Stimulated activated CD4-positive, alpha-beta T cell treated with anti-CD3 and anti-CD28 coated beads, Interleukin-2, amount 100 ng/mL, for 4 hours (primary cell): ENCODE measurements at regions not wholly inside any gene's neighbourhood (a gene's known extent, or its start where the extent isn't known, plus 50 kb on each side); places are given as distances from the start of the nearest gene placed in this dataset.

Experiments used
- DNase-seq: peaks from one replicate; pipeline ENCODE4 v3.0.0-alpha.2; 2020; ENCODE audit warnings: low read depth

GRCh38 chr9:8188723-8189407 is 389.3 kb upstream of the DMAC1 start:
- no peak for DNase-seq

DNA sequence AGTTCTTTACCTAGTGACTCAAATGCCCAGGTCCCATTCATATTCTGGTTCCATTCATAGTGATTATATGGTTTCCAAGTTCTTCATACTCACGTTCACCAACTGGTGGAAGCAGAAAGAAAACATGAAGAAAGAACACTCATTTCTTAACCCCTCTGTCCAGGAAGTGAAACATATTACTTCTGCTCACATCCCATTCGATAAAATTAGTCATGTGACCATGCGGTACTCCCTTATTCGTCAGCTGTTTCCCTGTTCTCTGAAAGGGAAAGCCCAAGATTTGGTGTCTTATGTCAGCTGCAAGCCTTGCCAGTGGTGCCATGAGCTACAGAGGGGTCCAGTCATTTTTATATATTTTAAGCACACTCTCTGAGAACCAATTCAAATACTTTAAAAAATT is 387.0 kb upstream of the DMAC1 start:
- DNase-seq = no peak

DNA sequence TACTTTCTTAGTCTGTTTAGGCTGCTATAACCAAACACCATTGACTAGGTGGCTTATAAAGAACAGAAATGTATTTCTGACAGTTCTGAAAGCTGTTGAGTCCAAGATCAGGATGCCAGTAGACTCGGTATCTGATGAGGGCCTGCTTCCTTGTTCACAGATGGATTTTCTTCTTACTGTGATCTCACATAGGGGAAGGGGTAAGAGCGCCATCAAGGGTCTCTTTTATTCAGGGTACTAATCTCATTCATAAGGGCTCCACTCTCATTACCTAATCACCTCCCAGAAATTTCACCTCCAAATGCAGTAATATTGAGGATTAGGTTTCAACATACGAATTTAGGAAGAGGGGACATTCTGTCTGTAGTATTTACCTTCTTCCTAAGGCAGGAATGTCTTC is 384.0 kb upstream of the DMAC1 start:
- no peak for DNase-seq

GRCh38 chr9:8179381-8180053 is 379.9 kb upstream of the DMAC1 start:
- no peak for DNase-seq

GRCh38 chr9:8172000-8172399 is 372.4 kb upstream of the DMAC1 start:
- DNase-seq = no peak

GRCh38 chr9:8168916-8169438 is 369.4 kb upstream of the DMAC1 start:
- no peak for DNase-seq

GRCh38 chr9:8160787-8161186 is 361.2 kb upstream of the DMAC1 start:
- no peak for DNase-seq

DNA sequence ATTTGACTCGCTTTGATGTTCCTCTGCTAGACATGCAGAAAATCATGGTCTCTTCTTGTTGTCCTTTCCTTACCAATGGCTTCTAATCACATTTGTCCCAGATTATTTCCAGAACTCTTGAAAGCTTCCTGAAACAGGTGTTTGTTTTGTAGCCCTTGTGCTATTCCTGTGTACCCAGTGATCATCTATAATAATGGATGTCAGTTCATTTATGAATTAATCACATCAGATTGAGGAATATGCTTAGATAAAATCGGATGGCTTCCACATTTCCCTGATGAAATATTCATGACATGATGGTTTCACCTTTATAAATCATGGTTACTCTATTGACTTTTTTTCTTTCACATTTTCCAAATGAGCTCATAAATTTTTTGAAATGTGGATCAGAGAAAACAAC is 359.0 kb upstream of the DMAC1 start:
- no peak for DNase-seq

DNA sequence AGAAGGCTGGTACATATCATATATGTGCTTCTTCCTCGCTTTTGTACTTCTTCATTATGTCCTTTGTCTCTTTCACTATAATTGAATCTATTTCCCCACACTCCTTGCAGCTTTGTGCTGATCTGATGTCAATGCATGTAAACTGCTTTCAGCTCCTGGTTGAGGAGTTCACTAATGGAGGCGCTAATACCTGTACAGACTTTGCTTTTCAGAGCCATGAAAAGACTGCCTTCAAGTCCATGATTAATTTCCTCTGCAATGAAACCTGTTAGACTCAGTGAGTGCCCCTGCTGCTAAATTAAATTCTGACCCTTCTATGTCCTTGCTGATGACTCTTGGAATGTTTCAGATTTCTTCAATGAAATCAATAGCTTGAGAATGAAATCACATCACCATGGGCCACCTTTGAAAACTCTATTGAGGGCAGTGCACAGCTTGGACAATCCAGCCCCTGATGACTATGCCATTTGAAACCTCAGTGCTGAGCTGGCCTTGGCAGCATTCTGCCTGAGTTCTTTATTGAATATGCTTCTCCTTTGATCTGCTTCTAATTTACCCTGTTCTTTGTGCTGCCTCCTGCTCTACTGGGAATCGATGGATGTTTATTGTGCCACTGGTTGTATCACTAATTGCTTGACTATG is 358.2 kb upstream of the DMAC1 start:
- DNase-seq = no peak

DNA sequence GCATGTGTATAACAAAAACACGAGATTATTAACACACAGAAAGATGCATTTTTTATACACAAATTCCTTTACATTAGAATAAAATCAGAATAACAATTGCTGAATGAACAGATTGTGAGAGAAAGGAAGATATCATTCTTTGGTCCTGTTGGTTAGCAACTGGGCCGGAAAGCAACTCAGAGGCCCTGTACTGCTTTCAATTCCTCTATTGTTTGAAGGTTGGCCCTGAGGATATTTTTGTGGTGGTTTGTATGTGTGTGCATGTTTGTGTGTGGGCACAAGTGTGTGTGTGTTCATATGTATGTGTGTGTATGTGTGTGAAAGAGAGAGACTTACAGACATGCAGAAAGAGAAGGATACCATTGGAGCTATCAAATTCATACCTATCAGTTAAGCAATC is 356.8 kb upstream of the DMAC1 start:
- DNase-seq = no peak

GRCh38 chr9:8155706-8156105 is 356.1 kb upstream of the DMAC1 start:
- DNase-seq = no peak

DNA sequence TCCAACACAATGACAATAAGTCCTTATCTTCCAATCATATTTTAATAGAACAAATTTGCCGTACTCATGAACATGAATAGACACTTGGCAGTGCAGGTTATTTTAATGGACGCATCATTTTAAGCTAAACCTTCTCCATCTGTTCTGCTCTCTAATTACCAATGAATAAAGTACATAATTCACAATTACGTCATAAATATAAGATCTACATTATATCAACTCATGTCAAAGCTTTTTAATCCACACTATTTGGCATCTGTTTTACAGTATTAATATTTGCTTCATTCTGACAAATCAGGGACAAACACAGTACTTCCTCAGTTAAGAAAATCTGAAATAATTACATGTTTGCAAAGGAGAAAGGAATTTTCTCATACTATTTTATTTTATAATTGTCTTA is 344.1 kb upstream of the DMAC1 start:
- no peak for DNase-seq

DNA sequence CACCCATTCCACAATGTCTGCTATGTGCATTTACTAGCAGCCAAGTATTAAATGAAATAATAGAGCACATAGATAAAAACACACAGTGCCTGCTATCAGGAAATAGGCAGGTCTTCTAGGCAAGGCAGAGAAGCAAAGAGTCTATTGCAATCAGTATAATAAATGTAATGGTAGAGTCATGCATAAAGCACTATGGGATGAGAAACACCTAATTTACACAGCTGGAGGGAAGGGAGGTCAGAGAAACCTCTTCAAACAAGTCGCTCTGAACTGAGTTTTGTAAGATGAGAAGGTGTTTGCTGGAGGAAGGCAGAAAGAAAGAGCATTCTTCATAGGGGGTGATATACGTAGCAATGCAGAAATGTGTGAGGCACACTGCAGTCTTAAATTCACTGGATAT is 341.0 kb upstream of the DMAC1 start:
- no peak for DNase-seq

DNA sequence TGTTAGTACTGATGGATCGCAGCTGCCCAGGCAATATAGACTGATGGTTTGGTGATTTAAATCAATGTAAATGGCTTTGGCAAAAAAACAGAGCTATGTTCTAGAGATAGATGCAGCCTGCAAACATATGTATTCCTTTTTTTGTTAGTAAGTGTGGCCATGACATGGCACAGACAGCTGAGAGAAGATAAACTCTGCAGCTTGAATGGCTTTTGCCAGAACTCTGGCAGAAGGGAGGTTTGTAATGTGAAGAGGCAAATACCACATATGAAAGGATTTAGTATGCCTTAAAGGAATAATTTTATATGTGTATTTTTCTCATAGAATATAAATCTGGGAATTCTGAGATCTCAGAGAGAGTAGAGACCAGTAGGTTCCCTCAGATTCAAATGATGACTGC is 340.2 kb upstream of the DMAC1 start:
- DNase-seq = no peak

GRCh38 chr9:8136477-8136876 is 336.9 kb upstream of the DMAC1 start:
- DNase-seq = no peak

- no peak for DNase-seq
Observed at GRCh38 chr9:8134635-8135034, 335.1 kb upstream of the DMAC1 start.

GRCh38 chr9:8133606-8134005 is 334.0 kb upstream of the DMAC1 start:
- DNase-seq = no peak

- DNase-seq = no peak
Observed at GRCh38 chr9:8115570-8115969, 316.0 kb upstream of the DMAC1 start.

- DNase-seq = no peak
Observed at GRCh38 chr9:8114826-8115225, 315.2 kb upstream of the DMAC1 start.

DNA sequence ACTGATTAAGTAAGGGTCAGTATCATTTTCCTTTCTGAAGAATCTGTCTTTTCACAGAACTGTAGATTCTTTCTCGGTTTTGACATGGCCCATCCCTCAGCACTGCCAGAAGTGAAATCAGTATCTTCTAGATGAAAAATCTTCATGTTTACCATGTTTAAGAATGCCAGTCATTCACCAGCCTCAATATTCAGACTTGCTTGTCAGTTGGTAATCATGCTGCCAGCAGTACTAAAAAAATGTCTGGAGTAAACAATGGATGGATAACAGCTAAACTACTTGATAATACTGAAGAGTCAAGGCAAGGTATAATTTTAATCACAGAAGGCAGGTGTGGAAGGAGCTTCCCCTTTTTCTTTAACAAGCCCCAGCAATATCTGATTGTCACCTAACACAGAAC is 306.8 kb upstream of the DMAC1 start:
- DNase-seq = no peak

- DNase-seq = no peak
Observed at GRCh38 chr9:8101607-8102006, 302.0 kb upstream of the DMAC1 start.

DNA sequence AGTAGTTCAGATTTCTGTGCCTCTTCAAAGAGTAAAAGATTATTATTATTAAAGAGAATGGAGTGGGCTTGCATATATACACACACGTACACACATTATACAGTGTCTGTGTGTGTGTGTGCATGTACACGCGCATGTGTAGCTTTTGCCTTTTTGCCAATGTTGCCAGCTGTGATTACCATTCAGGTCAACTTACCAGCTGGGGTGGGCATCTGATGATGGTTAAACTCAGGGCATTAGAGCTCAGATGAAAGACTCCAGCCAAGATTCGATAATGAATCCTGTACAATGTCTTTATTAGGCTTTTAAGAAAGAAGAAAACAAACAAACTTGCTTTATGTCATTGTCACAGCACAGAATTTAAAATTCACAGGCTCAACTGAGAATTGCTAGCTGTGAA is 296.5 kb upstream of the DMAC1 start:
- DNase-seq = no peak

- no peak for DNase-seq
Observed at GRCh38 chr9:8095672-8096086, 296.1 kb upstream of the DMAC1 start.
